Activated naive CD8-positive, alpha-beta T cell (primary cell): ENCODE measurements at regions not wholly inside any gene's neighbourhood (a gene's known extent, or its start where the extent isn't known, plus 50 kb on each side); places are given as distances from the start of the nearest gene placed in this dataset.

Experiments
- H3K27ac Mint-ChIP-seq: one replicate; pipeline ENCODE4 v1.8.0; 2021; ENCODE audit warnings: mixed read lengths
- H3K27me3 Mint-ChIP-seq: one replicate; pipeline ENCODE4 v1.8.0; 2021; ENCODE audit warnings: mixed read lengths
- H3K36me3 Mint-ChIP-seq: one replicate; pipeline ENCODE4 v1.8.0; 2021; ENCODE audit warnings: mixed read lengths
- H3K4me1 Mint-ChIP-seq: one replicate; pipeline ENCODE4 v1.8.0; 2021; ENCODE audit warnings: low read depth, mixed read lengths
- H3K4me3 Mint-ChIP-seq: one replicate; pipeline ENCODE4 v1.8.0; 2021; ENCODE audit warnings: mild to moderate bottlenecking, mixed read lengths
- H3K9me3 Mint-ChIP-seq: one replicate; pipeline ENCODE4 v1.8.0; 2021; ENCODE audit warnings: low read depth, mixed read lengths

DNA sequence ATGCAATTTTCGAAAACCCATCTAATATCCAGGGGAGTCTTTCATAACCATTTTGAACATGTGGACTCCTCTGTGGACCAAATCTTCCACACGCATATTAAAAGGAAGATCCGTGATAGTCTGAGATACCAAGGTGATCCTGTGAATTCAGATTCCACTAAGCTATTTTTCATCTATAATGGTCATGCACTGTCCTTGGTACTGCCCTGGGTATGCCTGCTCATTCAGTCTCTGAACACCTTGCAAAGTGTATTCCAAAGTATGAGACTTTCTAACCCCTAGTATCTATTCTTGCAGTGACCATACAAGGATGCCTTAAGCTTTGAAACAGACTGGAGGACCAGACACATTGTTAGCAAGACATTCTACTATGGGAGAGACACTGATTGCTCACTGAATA, 217.6 kb upstream of the CCDC150 start:
- no peak overlapping the region for H3K27ac Mint-ChIP-seq
- H3K9me3 Mint-ChIP-seq = no peaks in the 10 kb centered on the region
- H3K36me3 Mint-ChIP-seq = no peaks in the 10 kb centered on the region
- H3K27me3 Mint-ChIP-seq = peaks cover 2% of the 10 kb centered on the region
- no peak overlapping the region for H3K4me3 Mint-ChIP-seq
- no peaks in the 10 kb centered on the region for H3K4me1 Mint-ChIP-seq

DNA sequence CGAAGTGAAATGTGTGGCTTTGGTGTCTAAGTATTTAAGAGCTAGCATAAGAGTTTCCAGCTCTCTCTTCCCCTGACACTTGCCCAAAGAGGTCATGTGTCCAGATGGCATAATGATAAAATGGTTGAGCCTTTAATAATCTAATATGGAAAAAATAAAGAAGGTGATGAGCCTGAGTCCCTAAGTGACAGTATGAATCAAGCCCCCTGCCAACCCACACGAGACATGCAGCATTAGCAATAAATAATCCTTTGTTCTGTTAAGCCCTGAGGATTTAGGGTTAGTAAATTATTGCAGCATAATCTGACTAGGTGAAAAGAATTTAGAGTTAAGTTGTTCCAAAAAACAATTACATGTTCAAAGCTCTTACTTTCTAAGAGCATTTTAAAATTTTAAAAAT, 217.2 kb upstream of the CCDC150 start:
- no peaks in the 10 kb centered on the region for H3K36me3 Mint-ChIP-seq
- H3K27ac Mint-ChIP-seq = no peak overlapping the region
- H3K4me1 Mint-ChIP-seq = no peaks in the 10 kb centered on the region
- H3K27me3 Mint-ChIP-seq = peaks cover 2% of the 10 kb centered on the region
- H3K9me3 Mint-ChIP-seq = no peaks in the 10 kb centered on the region
- no peak overlapping the region for H3K4me3 Mint-ChIP-seq

DNA sequence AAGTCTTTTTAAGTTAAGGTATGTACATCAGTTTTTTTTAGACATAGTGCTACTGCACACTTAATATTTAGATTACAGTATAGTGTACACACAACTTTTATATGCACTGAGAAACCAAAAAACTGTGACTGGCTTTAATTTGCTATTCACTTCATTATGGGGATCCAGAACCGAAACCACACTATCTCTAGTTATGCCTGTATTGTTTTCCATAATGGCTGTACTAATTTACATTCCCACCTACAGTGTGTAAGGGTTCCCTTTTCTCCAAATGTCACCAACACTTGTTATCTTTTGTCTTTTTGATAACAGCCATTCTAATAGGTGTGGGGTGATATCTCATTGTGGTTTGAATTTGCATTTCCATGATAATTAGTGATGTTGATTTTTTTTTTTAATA, 213.4 kb upstream of the CCDC150 start:
- Mint-ChIP-seq H3K9me3 (no peaks in the 10 kb centered on the region), H3K4me3 (no peak overlapping the region), H3K27me3 (peaks cover 3% of the 10 kb centered on the region), H3K36me3 (no peaks in the 10 kb centered on the region), H3K4me1 (peaks cover 3% of the 10 kb centered on the region), H3K27ac (no peak overlapping the region)

DNA sequence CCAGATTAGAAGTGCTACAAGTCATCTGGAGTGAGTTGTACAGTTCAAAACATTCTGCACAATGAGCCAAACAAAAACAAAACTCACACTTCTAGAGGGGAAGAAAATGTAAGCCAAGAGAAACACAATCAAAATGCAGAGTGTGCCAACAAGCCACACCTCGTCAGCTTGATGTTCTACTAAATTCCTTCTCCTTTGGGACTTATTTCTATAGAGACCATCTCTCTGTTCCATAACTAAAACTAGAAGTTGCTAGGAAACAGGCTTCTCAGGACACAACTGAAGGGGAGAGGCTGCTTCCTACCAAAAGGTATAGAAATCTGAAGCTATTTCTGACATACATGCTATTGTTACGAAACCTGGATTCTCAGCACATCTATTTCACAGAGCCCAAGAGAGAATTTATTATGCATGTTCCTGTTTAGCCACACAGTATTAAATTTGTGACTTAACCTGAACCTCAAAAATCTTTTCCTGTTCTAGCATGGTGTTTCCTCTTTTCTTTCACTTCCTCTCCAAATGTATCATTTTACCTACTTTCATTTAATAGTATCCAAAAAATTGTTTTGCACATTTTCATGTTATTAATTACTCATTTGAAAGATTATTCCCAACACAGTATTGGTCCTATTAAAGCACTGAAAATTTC, 211.4 kb upstream of the CCDC150 start:
- no peaks in the 10 kb centered on the region for H3K36me3 Mint-ChIP-seq

DNA sequence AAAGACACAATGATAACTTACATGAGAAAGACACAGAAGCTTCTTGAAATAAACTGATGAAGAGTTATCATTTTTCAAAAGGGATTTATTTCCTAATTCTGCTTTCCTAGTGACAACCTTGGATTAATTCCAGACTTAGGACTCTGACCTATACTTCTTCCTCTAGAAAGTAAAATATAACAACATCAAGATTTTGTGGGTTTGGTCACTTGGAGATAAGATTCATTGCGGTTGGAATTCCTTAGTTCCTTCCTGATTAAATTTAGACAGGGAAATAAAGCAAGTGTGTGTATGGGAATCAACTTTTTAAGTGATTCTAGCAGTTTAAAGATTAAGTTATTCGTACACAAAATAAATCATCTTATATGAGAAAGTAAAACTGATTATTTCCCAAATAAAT, 208.4 kb upstream of the CCDC150 start:
- H3K36me3 Mint-ChIP-seq = no peaks in the 10 kb centered on the region
- peaks cover 3% of the 10 kb centered on the region for H3K4me1 Mint-ChIP-seq
- peaks cover 3% of the 10 kb centered on the region for H3K27me3 Mint-ChIP-seq
- H3K27ac Mint-ChIP-seq = no peak overlapping the region
- H3K9me3 Mint-ChIP-seq = no peaks in the 10 kb centered on the region
- no peak overlapping the region for H3K4me3 Mint-ChIP-seq

More for the DNA sequence above, 211.4 kb upstream of the CCDC150 start:
- Mint-ChIP-seq H3K4me3 (no peak overlapping the region), H3K27ac (no peak overlapping the region), H3K4me1 (peaks cover 3% of the 10 kb centered on the region), H3K27me3 (peaks cover 5% of the 10 kb centered on the region), H3K9me3 (no peaks in the 10 kb centered on the region)

DNA sequence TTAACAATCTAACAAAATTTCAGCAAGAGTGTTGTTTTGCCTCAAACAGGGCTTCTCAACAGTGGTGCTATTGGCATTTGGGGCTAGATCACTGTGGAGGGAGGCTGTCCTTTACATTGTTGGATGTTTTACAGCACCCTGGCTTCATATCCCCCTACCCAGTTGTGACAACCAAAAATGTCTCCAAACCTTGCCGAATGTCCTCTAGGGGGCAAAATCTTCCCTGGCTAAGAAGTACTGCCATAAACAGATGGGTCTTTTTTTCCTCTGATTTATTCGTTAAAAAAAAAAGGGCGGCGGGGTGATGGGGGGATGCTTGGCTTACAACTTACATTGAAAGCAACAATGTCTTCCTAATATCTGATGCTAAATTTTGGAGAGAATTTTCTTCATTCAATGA, 207.6 kb upstream of the CCDC150 start:
- Mint-ChIP-seq H3K27ac (no peak overlapping the region), H3K4me3 (no peak overlapping the region), H3K4me1 (peaks cover 3% of the 10 kb centered on the region), H3K9me3 (no peaks in the 10 kb centered on the region), H3K27me3 (peaks cover 3% of the 10 kb centered on the region), H3K36me3 (no peaks in the 10 kb centered on the region)

DNA sequence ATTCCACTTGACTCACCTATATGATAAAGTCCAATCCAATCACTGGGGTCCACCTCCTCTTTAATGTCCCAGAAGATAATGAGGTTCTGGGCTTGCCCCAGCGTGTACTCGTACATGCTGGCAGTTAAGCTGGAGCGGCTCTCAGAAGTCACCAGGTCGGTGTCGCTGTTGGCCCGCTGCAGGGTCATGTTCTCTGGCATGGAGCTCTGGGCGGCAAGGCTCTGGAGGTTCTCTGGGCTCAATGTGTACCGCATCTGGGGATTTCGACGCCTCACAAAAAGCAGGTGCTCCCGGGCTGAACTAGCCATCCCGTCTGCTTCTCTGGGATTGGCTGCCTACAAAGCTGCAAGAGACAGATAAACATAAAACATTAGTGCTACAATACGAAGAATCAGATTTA, 206.4 kb upstream of the CCDC150 start:
- no peaks in the 10 kb centered on the region for H3K36me3 Mint-ChIP-seq
- H3K4me3 Mint-ChIP-seq = no peak overlapping the region
- peaks cover 2% of the 10 kb centered on the region for H3K4me1 Mint-ChIP-seq
- peaks cover 3% of the 10 kb centered on the region for H3K27me3 Mint-ChIP-seq
- no peak overlapping the region for H3K27ac Mint-ChIP-seq
- no peaks in the 10 kb centered on the region for H3K9me3 Mint-ChIP-seq

DNA sequence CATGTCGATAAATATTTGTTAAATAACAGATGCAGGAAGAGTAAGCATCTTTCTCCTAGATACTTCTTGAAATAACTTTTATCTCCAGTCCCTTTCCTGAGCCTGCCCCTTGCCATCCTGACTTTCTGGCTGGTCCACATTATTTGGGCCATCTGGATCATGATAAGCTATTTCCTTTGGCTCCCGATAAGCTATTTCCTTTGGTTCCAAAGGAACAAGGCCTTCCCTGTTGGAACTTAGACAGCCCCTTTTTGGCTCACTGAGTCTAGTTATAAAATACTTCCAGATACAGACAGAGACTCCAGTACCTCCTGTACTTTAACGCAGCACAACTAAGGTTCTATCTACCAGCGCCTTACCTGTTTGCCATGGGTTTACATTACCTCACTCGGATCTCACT, 205.3 kb upstream of the CCDC150 start:
- no peaks in the 10 kb centered on the region for H3K4me1 Mint-ChIP-seq
- H3K9me3 Mint-ChIP-seq = no peaks in the 10 kb centered on the region
- no peaks in the 10 kb centered on the region for H3K36me3 Mint-ChIP-seq
- no peak overlapping the region for H3K4me3 Mint-ChIP-seq
- no peak overlapping the region for H3K27ac Mint-ChIP-seq
- peaks cover 3% of the 10 kb centered on the region for H3K27me3 Mint-ChIP-seq

DNA sequence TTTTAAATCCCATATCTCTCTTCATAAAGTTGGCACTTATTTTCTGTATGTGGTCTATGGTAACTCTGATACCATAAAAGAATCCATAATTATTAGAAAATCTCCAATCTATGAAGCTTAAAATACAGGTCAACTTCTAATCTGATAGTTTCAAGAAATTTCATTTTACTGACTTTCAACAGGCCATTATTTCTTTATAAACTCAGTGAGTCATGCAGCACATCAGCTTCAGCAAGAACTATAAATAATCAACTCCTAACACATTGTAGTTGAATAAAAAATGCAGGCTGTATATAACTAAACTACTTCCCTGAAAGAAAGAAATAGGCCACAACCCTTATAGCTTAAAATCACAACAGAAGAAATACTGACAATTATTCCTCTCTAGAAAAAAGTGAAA, 204.3 kb upstream of the CCDC150 start:
- Mint-ChIP-seq H3K4me1 (no peaks in the 10 kb centered on the region), H3K36me3 (no peaks in the 10 kb centered on the region), H3K27ac (no peak overlapping the region), H3K4me3 (no peak overlapping the region), H3K27me3 (peaks cover 3% of the 10 kb centered on the region), H3K9me3 (no peaks in the 10 kb centered on the region)

DNA sequence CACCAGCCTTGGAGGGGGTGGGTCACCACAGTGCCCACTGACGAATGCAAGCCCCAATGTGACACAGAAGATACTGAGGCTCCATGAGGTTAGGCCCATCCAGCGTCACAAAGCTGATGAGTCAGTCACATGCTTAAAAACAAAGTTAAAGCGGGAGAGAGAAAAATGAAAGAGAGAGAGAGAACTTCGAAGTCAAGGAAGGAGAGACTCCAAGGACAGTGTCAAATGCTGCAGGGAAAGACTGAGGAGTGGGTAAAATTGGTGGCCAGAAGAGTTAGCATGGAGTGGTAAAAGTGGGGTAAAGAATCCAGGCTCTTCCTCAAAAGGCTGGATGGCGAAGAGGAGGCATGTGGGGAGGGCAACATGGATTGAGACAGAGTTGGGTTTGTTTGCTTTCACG, 201.9 kb upstream of the CCDC150 start:
- H3K9me3 Mint-ChIP-seq = no peaks in the 10 kb centered on the region
- H3K27me3 Mint-ChIP-seq = no peaks in the 10 kb centered on the region
- no peaks in the 10 kb centered on the region for H3K4me1 Mint-ChIP-seq
- no peak overlapping the region for H3K27ac Mint-ChIP-seq
- no peak overlapping the region for H3K4me3 Mint-ChIP-seq
- H3K36me3 Mint-ChIP-seq = no peaks in the 10 kb centered on the region

DNA sequence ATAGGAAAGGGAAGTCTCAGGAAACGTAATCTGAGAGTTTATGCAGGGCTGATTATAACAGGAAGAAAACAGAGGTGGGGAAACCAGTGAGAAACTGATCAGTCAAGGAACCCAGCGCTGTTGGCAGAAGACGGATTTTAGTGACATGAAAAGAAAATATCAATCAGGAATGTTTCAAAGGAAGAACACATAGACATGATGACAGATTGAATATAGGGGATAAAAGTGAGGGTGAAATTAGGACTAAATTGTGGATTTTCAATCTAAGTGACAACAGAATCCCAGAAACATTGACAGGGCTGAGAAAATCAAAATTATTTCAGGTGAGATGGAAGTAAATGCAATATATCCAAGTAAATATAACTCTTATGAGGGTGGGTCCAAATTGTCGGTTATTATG, 199.8 kb upstream of the CCDC150 start:
- Mint-ChIP-seq H3K27me3 (no peaks in the 10 kb centered on the region), H3K9me3 (no peaks in the 10 kb centered on the region), H3K4me3 (no peak overlapping the region), H3K36me3 (no peaks in the 10 kb centered on the region), H3K4me1 (no peaks in the 10 kb centered on the region), H3K27ac (no peak overlapping the region)

DNA sequence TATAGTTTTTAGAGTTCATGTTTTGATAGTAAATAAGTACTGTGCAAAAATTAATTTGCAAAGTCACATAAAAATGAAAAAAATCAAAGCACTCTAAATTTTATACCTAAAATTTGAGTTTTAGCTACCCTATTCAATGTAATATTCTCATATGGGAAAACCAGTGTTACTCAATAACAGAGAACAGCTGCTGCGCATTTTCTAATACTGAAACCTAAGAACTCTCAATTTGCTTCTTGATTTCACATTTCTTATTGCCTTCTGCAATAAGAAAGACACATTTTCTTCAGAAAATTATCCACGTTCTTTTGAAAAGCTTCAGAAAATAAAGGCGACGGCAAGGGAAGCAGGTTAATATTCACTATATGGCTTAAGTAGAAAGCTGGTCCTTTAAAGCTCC, 199.1 kb upstream of the CCDC150 start:
- Mint-ChIP-seq H3K27ac (no peak overlapping the region), H3K4me1 (no peaks in the 10 kb centered on the region), H3K27me3 (no peaks in the 10 kb centered on the region), H3K9me3 (no peaks in the 10 kb centered on the region), H3K4me3 (no peak overlapping the region), H3K36me3 (no peaks in the 10 kb centered on the region)

DNA sequence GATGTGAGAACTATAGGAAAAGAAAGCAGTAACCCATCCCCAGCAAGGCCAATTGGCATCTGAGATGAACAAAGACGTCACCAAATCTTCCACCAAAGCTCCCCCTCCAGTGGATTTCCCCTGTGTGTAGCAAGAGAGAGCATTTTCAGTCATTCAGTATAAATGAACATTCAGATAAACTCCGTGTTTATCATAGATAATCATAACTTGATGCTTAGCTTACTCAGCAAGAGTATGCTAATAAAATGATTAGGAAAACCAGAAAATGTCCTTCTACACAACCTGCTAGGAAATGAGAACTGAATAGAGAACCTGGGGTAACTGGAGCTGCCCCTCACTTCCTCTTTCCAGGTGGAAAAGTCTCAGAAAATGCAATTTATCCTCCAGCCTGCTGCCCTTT, 198.0 kb upstream of the CCDC150 start:
- H3K27me3 Mint-ChIP-seq = no peaks in the 10 kb centered on the region
- peaks cover 5% of the 10 kb centered on the region for H3K9me3 Mint-ChIP-seq
- H3K4me1 Mint-ChIP-seq = no peaks in the 10 kb centered on the region
- H3K4me3 Mint-ChIP-seq = no peak overlapping the region
- H3K27ac Mint-ChIP-seq = no peak overlapping the region
- no peaks in the 10 kb centered on the region for H3K36me3 Mint-ChIP-seq

DNA sequence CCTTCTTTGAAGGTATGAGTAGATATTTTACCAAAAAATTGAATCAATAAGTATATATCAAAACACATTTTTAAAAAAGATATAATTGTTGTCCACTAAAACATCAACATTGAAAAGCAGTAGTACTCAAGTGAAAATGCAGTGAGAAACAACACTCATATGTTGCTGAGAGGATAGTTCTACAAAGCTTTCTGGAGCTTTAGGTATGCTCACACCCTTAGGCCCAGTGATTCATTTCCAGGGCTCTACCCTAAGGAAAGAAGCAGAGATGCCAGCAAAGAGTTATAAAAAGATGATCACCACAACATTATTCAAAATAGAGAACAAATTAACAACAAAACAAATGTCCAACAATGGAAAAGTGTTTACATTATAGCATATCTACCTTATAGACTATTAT, 197.3 kb upstream of the CCDC150 start:
- Mint-ChIP-seq H3K27me3 (no peaks in the 10 kb centered on the region), H3K27ac (no peak overlapping the region), H3K36me3 (no peaks in the 10 kb centered on the region), H3K4me3 (no peak overlapping the region), H3K9me3 (peaks cover 5% of the 10 kb centered on the region), H3K4me1 (no peaks in the 10 kb centered on the region)

DNA sequence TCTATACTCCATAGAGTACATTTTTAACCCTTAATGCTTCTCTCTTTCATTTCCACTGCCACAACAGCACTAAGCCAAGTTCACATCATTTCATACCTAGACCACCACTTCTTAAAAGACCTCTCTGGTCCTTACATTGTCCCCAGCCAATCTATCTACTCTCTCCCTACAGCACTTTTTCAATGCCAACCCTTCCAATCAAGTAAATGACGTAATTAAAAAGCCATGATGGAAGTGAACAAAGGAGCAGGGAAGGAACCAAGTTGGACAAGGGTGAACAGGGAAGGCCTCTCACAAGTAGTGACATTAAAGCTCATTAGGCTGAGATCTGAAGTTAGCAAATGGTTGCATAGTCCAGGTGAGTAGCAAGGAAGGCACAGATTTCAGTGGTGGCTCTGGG, 195.1 kb upstream of the CCDC150 start:
- no peaks in the 10 kb centered on the region for H3K4me1 Mint-ChIP-seq
- no peak overlapping the region for H3K4me3 Mint-ChIP-seq
- H3K36me3 Mint-ChIP-seq = no peaks in the 10 kb centered on the region
- H3K27ac Mint-ChIP-seq = no peak overlapping the region
- no peaks in the 10 kb centered on the region for H3K27me3 Mint-ChIP-seq
- peaks cover 5% of the 10 kb centered on the region for H3K9me3 Mint-ChIP-seq

DNA sequence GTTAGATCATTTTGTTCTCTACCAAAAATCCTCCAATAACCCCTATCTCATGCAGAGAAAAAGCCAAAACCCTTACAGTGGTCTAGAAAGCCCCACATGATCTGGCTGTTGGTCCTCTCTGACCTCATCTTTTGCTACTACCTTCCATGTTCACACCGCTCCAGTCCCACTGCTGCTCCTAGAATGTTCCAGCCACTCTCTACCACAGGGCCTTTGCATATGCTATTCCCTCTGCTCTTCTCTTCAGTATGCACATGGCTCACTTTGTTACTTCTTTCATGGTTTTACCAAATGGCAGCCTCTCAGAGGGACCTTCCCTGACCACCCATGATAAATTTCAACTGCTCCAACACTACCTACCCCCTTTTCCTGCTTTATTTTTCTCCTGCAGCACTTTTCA, 193.5 kb upstream of the CCDC150 start:
- Mint-ChIP-seq H3K27ac (no peak overlapping the region), H3K27me3 (peaks cover 1% of the 10 kb centered on the region), H3K9me3 (peaks cover 5% of the 10 kb centered on the region), H3K4me3 (no peak overlapping the region), H3K36me3 (no peaks in the 10 kb centered on the region), H3K4me1 (no peaks in the 10 kb centered on the region)
